AG04450 (cell line): ENCODE measurements at regions not wholly inside any gene's neighbourhood (a gene's known extent, or its start where the extent isn't known, plus 50 kb on each side); places are given as distances from the start of the nearest gene placed in this dataset.

ENCODE experiments used
- CTCF ChIA-PET: fragments of 300-600, 350-600 bp; formaldehyde crosslinking; extraction: SDS; loops from one replicate; lab custom pipeline; 2022; ENCODE audit warnings: antibody characterized with exemption, inconsistent platforms; lab: Charles Lee
- POLR2A ChIA-PET: fragments of 350-600 bp; formaldehyde crosslinking; extraction: SDS; loops from one replicate; lab custom pipeline; 2021; ENCODE audit warnings: antibody characterized with exemption, inconsistent platforms; lab: Yijun Ruan, JAX
- DNase-seq: peaks from one replicate; pipeline ENCODE4 v3.0.0-alpha.2; 2011; ENCODE audit warnings: low read depth, low spot score
- H3K27ac ChIP-seq: one replicate; pipeline ENCODE4 v1.5.1; 2012; ENCODE audit warnings: low read depth, low read length, control low read depth
- H3K27me3 ChIP-seq: one replicate; pipeline ENCODE4 v1.6.0; 2012; ENCODE audit warnings: low read length; ENCODE audit not compliant: control insufficient read depth, insufficient read depth
- H3K4me3 ChIP-seq: 2 replicates; pipeline ENCODE4 v1.5.1; 2011; ENCODE audit warnings: mild to moderate bottlenecking, low read depth, low read length, control low read depth
- H3K9me3 ChIP-seq: 2 replicates; pipeline ENCODE4 v1.5.1; 2012; ENCODE audit warnings: low read length; ENCODE audit not compliant: control insufficient read depth, insufficient read depth
- TF ChIP-seq, protein P1 (sequence below): IDR thresholded peaks from 2 replicates; pipeline ENCODE4 v1.5.1; 2011; ENCODE audit warnings: low read depth, low read length, control low read depth, inconsistent platforms

DNA sequence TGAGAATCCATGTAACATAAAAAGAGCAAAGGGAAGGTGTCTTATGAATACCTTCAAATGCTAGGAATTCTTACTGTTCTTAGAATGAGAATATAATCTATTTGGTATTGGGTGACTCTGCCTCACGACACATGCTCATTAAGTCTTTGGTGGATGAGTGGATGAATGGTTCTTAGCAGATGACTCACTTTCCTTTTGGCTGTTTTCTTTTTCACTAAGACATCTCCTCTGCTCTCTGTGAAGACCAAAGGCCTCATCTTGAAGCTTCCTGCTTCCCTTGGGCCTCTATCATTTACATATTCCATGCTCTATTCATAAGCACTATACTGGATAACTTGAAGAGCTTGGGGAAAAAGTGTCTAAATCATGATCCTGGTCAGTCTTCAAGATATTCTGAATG lies 468.1 kb downstream of the SPATA31D1 start:
- Histone ChIP-seq H3K27me3 (no peaks in the 10 kb centered on the region), H3K27ac (no peak overlapping the region), H3K4me3 (no peak overlapping the region), H3K9me3 (no peaks in the 10 kb centered on the region; the same call in 1 of the 2 replicates)
- peak; percentile 1 for DNase-seq
- POLR2A ChIA-PET = interaction anchor here (0.6 kb wide), 1 partner anchor 468 kb away, joined by 3 read pairs; no protein-coding TSS in a partner anchor
- TF ChIP-seq, protein P1, sequence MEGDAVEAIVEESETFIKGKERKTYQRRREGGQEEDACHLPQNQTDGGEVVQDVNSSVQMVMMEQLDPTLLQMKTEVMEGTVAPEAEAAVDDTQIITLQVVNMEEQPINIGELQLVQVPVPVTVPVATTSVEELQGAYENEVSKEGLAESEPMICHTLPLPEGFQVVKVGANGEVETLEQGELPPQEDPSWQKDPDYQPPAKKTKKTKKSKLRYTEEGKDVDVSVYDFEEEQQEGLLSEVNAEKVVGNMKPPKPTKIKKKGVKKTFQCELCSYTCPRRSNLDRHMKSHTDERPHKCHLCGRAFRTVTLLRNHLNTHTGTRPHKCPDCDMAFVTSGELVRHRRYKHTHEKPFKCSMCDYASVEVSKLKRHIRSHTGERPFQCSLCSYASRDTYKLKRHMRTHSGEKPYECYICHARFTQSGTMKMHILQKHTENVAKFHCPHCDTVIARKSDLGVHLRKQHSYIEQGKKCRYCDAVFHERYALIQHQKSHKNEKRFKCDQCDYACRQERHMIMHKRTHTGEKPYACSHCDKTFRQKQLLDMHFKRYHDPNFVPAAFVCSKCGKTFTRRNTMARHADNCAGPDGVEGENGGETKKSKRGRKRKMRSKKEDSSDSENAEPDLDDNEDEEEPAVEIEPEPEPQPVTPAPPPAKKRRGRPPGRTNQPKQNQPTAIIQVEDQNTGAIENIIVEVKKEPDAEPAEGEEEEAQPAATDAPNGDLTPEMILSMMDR = no peak
- CTCF ChIA-PET = no interaction called here

DNA sequence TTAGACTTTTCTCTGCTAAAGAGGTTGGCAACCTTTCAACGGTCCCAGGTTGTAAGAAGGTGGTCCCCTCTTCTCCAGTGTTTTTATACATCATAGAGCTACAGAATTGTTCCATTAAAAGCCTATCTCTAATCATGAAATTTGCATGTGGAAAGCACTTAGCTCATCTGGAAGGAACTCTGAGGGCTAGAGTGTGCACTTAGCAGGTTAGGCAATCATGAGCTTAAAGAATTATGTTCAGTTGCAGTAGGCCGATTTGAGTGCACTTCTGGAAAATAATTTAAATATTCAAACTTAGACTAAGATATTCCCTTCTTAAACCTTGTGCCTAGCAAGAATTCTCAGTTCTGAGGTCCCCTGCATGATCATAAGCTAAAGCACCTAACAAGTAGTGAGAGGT lies 468.7 kb downstream of the SPATA31D1 start:
- H3K4me3 ChIP-seq = no peak overlapping the region
- no peaks in the 10 kb centered on the region; the same call in 1 of the 2 replicates for H3K9me3 ChIP-seq
- no peaks in the 10 kb centered on the region for H3K27me3 ChIP-seq
- ChIA-PET CTCF (no interaction called here), POLR2A (interaction anchor here (0.6 kb wide), 1 partner anchor 467 kb away, joined by 3 read pairs; no protein-coding TSS in a partner anchor)
- TF ChIP-seq, protein P1 = no peak
- no peak for DNase-seq
- H3K27ac ChIP-seq = no peak overlapping the region

DNA sequence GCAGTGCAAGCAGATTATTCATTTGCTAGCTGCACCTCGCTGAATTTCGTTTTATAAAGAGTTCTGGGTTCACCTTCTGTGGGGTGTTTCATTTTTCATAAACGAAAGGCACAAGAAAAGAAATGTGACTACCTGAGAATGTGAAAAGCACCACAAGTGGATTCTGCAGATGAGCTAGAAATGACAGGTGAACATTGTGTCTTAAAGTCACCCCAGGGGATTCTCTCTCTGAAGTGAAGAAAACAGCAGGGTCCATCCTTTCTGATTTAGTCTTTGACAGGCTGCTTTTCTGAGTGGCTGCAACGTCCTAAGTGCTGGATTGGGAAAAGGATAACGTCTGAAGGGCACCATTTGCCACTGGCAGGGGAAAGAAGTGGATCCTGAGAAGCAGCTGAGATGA lies 469.3 kb downstream of the SPATA31D1 start:
- Histone ChIP-seq H3K4me3 (no peak overlapping the region), H3K27me3 (no peaks in the 10 kb centered on the region), H3K9me3 (no peaks in the 10 kb centered on the region), H3K27ac (no peak overlapping the region)
- TF ChIP-seq, protein P1 = no peak
- POLR2A ChIA-PET = no interaction called here
- CTCF ChIA-PET = no interaction called here
- no peak for DNase-seq

DNA sequence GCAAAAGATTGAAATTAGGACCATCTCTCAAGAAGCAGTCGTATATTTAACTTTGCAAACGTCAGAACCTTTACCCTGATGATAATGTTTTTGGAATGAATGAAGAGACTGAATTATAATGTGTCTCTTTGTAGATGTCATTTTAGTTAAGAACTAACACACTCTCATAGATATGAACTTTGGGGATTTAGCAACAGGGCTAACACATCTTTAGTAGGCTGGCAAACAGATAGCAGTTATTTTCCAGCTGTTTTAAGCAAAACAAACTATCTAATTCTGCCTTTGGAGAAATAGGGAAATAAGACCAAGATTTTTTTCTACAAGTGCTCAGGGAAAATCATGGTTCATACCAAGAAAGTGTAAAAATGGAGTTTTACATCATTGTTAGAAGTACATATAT lies 469.7 kb downstream of the SPATA31D1 start:
- TF ChIP-seq, protein P1 = no peak
- Histone ChIP-seq H3K27ac (no peak overlapping the region), H3K4me3 (no peak overlapping the region), H3K27me3 (no peaks in the 10 kb centered on the region), H3K9me3 (no peaks in the 10 kb centered on the region)
- ChIA-PET POLR2A (no interaction called here), CTCF (no interaction called here)
- DNase-seq = no peak

DNA sequence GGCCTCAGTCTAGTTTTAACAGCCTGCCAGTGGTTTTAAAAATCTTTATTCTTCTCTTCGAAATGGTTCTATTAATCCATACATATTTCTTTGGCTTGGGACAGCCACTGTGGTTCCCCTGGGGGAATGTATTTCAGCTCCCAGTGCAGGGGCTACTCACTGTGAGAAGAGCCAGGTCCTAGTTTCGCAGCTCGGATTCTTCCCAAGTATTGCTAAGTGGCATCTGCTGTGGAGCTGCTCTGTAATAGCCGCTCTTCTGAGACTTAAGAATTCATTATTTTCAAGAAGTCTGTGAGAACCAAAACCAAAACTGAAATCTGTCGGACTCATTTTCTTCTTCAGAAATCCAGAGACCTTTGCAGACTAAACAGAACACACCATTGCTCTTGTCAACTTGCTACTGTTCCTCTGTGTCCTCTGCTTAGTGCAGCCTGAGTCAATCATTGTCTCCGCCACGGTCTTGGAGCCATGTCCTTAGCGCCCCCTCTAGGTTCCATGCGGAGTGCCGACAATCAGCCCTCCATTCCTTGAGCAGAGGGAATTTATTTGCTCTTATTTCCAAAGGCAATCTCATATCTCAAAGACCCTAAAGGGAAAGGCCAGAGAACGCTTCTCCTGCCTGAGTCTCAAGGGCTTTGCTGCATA lies 478.2 kb downstream of the SPATA31D1 start:
- no peak for DNase-seq
- Histone ChIP-seq H3K9me3 (no peaks in the 10 kb centered on the region), H3K27me3 (no peaks in the 10 kb centered on the region), H3K27ac (no peak overlapping the region), H3K4me3 (no peak overlapping the region)
- ChIA-PET CTCF (no interaction called here), POLR2A (no interaction called here)
- TF ChIP-seq, protein P1 = peak; percentile 18; the same call in 1 of the 2 replicates
